ENCODE measurements at regions not wholly inside any gene's neighbourhood (a gene's known extent, or its start where the extent isn't known, plus 50 kb on each side); places are given as distances from the start of the nearest gene placed in this dataset.

DNA sequence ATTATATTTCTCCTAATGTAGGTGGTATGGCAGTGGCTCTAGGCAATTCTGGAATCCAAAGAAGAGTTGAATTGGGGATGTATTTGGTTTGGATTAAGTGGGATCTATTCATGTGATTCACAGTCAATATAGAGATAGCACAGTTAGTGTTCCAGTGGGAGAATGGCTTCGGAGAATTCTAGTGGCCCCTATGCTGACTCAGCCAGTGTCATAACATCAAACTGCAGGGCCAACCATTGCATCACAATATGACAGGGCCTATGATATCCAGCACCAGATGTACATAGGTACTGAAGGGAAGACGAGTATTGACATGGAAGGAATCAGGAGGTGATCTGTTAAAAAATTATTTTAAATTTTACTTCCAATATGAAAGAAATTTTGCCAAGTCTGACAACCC is 302.8 kb upstream of the UBE2E2 start:
- TF ChIP-seq, protein P1, sequence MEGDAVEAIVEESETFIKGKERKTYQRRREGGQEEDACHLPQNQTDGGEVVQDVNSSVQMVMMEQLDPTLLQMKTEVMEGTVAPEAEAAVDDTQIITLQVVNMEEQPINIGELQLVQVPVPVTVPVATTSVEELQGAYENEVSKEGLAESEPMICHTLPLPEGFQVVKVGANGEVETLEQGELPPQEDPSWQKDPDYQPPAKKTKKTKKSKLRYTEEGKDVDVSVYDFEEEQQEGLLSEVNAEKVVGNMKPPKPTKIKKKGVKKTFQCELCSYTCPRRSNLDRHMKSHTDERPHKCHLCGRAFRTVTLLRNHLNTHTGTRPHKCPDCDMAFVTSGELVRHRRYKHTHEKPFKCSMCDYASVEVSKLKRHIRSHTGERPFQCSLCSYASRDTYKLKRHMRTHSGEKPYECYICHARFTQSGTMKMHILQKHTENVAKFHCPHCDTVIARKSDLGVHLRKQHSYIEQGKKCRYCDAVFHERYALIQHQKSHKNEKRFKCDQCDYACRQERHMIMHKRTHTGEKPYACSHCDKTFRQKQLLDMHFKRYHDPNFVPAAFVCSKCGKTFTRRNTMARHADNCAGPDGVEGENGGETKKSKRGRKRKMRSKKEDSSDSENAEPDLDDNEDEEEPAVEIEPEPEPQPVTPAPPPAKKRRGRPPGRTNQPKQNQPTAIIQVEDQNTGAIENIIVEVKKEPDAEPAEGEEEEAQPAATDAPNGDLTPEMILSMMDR (IDR thresholded peaks at IDR 0.05), result no peak
- no peak for TF ChIP-seq ZFX (IDR thresholded peaks at IDR 0.05; ENCODE audit: borderline replicate concordance)

All from 22Rv1 (cell line).